SK-N-MC (cell line): ENCODE measurements at regions not wholly inside any gene's neighbourhood (a gene's known extent, or its start where the extent isn't known, plus 50 kb on each side); places are given as distances from the start of the nearest gene placed in this dataset.

ENCODE experiments used
- DNase-seq: peaks from one replicate; pipeline ENCODE4 v3.0.0-alpha.2; 2011; ENCODE audit warnings: low read depth, low spot score
- H3K27ac ChIP-seq: fragments of 200-600 bp; sonication (generic); 2 replicates; pipeline ENCODE4 v1.5.1; 2016; ENCODE audit warnings: mixed run types
- H3K36me3 ChIP-seq: fragments of 200-600 bp; sonication (generic); 2 replicates; pipeline ENCODE4 v1.6.1; 2017; ENCODE audit warnings: antibody characterized with exemption, low read length, mixed read lengths; ENCODE audit not compliant: insufficient read depth
- H3K4me3 ChIP-seq: fragments of 200-600 bp; sonication (generic); 2 replicates; pipeline ENCODE4 v1.5.1; 2016
- H3K9ac ChIP-seq: fragments of 200-600 bp; sonication (generic); 2 replicates; pipeline ENCODE4 v1.8.0; 2017; ENCODE audit warnings: mixed run types, mixed read lengths; ENCODE audit not compliant: insufficient read length
- H3K9me3 ChIP-seq: fragments of 200-600 bp; sonication (generic); 2 replicates; pipeline ENCODE4 v1.6.1; 2017; ENCODE audit warnings: low read depth, mild to moderate bottlenecking, antibody characterized with exemption, low read length, moderate library complexity, mixed read lengths
- EZH2 ChIP-seq: fragments of 200-600 bp; sonication (generic); IDR thresholded peaks from one replicate; pipeline ENCODE4 v1.6.1; 2017; ENCODE audit warnings: antibody characterized with exemption
- FOXP2 ChIP-seq: optimal IDR thresholded peaks from 2 replicates; pipeline ENCODE3; 2011; ENCODE audit warnings: mild to moderate bottlenecking, moderate library complexity; ENCODE audit not compliant: insufficient read depth; ENCODE audit errors: extremely low read length, control extremely low read depth
- POLR2AphosphoS5 ChIP-seq: IDR thresholded peaks from 2 replicates; pipeline ENCODE4 v1.6.1; 2012; ENCODE audit warnings: mild to moderate bottlenecking, low read depth, low read length, borderline replicate concordance

DNA sequence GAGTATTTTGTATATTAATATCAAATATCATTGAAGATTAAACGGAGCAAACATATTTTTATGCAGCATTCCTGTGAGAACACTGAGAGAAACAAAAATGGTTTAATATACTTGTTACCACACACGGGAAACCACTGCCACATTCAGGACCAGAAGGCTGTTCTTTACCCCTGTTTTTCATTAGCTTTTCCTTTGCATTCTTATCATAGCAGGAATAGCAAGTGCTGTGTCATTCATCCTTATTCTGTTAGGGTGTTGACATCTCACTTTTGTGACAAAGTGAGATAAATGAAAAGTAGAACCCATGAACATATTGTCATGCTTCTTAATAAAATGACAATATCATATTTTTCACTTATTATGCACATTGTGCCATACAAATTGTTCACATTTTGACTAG, 212.4 kb upstream of the NDST4 start:
- Histone ChIP-seq H3K4me3 (no peak overlapping the region), H3K36me3 (no peaks in the 10 kb centered on the region), H3K27ac (peak overlapping the region; percentile 4; the same call in 1 of the 2 replicates), H3K9ac (no peak overlapping the region), H3K9me3 (no peaks in the 10 kb centered on the region)
- TF ChIP-seq EZH2, result no peak
- TF ChIP-seq POLR2AphosphoS5, result no peak
- TF ChIP-seq FOXP2, result no peak
- DNase-seq, result no peak

DNA sequence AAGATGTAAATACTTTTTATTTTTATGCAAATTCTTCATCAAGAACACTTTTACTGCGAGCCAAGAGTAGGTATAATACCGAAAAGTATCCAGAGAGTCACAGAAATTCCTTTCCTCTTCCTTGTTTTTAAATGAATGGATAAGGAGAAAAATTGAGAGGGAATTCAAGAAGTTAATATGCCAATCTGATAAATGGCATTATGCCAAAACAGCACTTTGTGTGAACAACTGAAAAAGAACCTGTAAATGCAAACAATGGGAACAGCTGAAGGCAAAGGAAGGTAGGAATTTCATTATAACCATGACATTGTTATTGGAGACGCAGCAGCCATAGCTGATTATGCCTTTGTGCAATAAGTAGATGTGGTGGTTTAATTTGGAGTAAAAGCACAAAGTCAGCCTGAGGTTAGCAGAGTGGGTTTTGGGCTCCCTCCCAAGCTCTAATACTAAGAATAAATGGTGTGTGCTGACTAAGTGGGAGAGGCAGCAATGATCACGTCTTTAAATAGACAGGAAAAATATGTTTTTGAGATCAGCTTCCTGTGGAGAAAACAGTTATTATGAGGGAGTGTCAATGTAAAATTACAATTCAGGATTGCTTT, 209.8 kb upstream of the NDST4 start:
- no peak overlapping the region for H3K27ac ChIP-seq
- no peak for DNase-seq
- TF ChIP-seq EZH2, result no peak
- no peak for TF ChIP-seq POLR2AphosphoS5
- no peak for TF ChIP-seq FOXP2
- no peak overlapping the region for H3K9ac ChIP-seq
- H3K9me3 ChIP-seq, result no peaks in the 10 kb centered on the region
- H3K36me3 ChIP-seq, result no peaks in the 10 kb centered on the region
- H3K4me3 ChIP-seq, result no peak overlapping the region

DNA sequence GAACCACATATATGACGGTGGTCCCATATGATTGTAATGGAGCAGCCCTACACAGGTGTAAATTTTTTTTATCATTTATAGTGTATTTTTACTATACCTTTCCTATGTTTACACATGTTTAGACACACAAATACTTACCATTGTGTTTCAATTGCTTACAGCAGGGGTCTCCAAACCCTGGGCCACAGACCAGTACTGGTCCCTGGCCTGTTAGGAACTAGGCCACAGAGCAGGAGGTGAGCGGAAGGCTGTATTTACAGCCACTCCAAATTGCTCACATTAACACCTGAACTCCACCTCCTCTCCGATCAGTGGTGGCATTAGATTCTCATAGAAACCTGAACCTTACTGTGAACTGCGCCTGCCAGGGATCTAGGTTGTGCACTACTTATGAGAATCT, 201.8 kb upstream of the NDST4 start:
- TF ChIP-seq FOXP2 (no peak), POLR2AphosphoS5 (no peak), EZH2 (no peak)
- DNase-seq, result no peak
- no peaks in the 10 kb centered on the region for H3K36me3 ChIP-seq
- no peak overlapping the region for H3K9ac ChIP-seq
- H3K9me3 ChIP-seq, result no peaks in the 10 kb centered on the region
- no peak overlapping the region for H3K27ac ChIP-seq
- no peak overlapping the region for H3K4me3 ChIP-seq

DNA sequence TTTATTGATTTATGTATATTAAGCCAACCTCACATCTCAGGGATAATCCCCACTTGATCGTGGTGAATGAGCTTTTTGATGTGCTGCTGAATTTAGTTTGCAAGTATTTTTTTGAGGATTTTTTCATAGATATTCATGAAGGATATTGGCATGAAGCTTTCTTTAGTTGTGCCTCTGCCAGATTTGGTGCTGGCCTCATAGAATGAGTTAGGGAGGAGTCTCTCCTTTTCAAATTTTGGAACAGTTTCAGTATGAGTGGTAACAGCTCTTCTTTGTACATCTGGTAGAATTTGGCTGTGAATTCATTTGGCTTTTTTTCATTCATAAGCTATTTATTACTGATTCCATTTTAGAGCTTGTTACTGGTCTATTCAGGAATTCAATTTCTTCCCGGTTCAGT, 197.2 kb upstream of the NDST4 start:
- TF ChIP-seq POLR2AphosphoS5, result no peak
- TF ChIP-seq FOXP2, result no peak
- no peak for TF ChIP-seq EZH2
- Histone ChIP-seq H3K36me3 (no peaks in the 10 kb centered on the region), H3K9ac (no peak overlapping the region), H3K9me3 (no peaks in the 10 kb centered on the region), H3K27ac (no peak overlapping the region), H3K4me3 (no peak overlapping the region)
- DNase-seq, result no peak

DNA sequence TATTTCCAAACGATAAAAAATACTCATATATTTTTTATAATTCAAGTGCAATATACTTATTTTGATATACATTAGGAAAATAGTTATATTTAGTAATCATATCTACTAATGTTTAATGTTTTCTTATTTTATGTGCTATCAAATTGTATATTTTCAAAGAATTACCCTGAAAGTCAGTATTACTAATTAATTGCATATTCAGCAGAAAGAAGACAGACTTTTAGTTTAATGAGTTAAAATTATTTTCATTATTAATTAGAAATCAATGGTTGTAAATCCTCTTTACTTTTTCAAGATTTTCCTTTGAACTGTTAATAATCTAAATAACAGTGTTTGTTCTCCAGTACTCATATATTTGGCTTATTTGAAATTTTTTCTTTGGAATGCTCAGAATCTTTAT, 181.3 kb upstream of the NDST4 start:
- H3K4me3 ChIP-seq, result no peak overlapping the region
- DNase-seq, result no peak
- H3K27ac ChIP-seq, result no peak overlapping the region
- TF ChIP-seq FOXP2 (no peak), POLR2AphosphoS5 (no peak), EZH2 (no peak)
- no peaks in the 10 kb centered on the region for H3K36me3 ChIP-seq
- H3K9me3 ChIP-seq, result no peaks in the 10 kb centered on the region
- H3K9ac ChIP-seq, result no peak overlapping the region

DNA sequence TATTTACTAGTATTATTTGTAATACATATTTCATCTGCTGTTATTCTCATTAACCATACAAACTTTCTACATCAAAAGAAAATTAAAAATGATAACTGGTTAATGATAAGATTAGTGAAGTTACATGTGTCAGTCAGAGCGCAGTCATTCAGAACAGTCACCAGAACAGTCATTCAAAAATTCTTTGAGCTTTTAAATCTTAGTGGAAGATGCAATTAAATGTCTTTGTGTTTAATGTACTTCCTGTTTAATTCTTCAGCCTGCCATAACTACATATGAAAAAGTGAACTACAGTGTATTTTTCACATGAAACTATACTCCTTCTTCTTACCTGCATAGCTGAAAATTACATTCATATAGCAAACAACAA, 179.7 kb upstream of the NDST4 start:
- DNase-seq, result no peak

DNA sequence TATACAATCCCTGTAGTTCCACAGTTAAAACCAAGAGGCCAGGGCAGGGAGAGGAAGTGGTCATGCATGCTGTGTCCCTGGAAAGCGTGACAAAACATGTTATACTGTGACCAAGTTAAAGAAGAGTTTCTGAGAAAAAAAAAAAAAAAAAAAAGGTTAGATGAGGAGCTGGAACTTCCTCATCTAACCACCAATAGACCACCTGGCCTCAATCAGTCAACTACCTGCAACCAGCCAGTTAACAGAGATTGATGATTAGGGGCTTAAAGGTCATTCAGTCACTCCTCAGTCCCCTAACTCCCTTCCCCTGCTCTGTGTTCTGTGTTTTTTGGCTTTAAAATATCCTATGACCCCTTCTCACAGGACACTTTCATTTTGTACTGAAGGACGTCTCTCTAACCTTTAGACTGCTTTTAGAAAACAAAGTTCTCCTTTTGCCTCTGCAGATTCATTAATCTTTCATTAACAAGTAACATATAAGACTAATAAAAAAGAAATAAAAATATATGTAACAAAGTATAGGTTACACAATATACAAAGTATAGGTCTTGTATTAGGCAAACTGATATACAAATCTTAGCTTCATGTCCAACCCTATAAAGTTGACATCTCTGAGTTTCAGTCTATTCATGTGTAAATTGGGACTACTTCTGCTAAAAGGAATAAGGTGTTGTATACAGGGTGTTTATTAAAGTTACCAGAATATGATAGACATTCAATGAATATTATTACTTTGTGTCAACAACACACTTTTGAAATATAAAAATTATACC, 179.1 kb upstream of the NDST4 start:
- no peak for TF ChIP-seq FOXP2
- TF ChIP-seq EZH2, result no peak
- no peak for TF ChIP-seq POLR2AphosphoS5
- no peak overlapping the region for H3K27ac ChIP-seq
- no peak for DNase-seq
- H3K9ac ChIP-seq, result no peak overlapping the region
- H3K9me3 ChIP-seq, result no peaks in the 10 kb centered on the region
- H3K4me3 ChIP-seq, result no peak overlapping the region
- no peaks in the 10 kb centered on the region for H3K36me3 ChIP-seq

More for the DNA sequence above, 179.7 kb upstream of the NDST4 start:
- Histone ChIP-seq H3K4me3 (no peak overlapping the region), H3K27ac (no peak overlapping the region), H3K9ac (no peak overlapping the region), H3K9me3 (no peaks in the 10 kb centered on the region), H3K36me3 (no peaks in the 10 kb centered on the region)
- TF ChIP-seq POLR2AphosphoS5, result no peak
- no peak for TF ChIP-seq FOXP2
- no peak for TF ChIP-seq EZH2

DNA sequence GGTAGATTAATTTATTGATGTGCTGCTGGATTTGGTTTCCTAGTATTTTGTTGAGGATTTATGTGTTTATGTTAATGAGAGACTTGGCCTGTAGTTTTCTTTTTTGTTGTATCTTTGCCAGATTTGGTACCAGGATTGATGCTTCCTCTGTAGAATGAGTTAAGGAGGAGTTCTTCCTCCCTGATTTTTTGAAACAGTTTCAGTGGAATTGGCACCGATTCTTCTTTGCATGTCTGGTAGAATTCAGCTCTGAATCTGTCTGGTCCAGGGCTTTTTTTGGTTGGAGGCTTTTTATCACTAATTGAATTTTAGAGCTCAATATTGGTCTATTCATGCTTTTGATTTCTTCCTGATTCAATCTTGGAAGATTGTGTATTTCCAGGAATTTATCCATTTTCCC, 174.0 kb upstream of the NDST4 start:
- TF ChIP-seq FOXP2, result no peak
- no peak for TF ChIP-seq EZH2
- no peak for TF ChIP-seq POLR2AphosphoS5
- no peak for DNase-seq
- Histone ChIP-seq H3K27ac (no peak overlapping the region), H3K9ac (no peak overlapping the region), H3K4me3 (no peak overlapping the region), H3K9me3 (no peaks in the 10 kb centered on the region), H3K36me3 (no peaks in the 10 kb centered on the region)
